Choroid plexus epithelial cell (primary cell): ENCODE measurements at regions not wholly inside any gene's neighbourhood (a gene's known extent, or its start where the extent isn't known, plus 50 kb on each side); places are given as distances from the start of the nearest gene placed in this dataset.

ENCODE experiments used
- DNase-seq: peaks from one replicate; pipeline ENCODE4 v3.0.0-alpha.2; 2010; ENCODE audit warnings: low read depth
- H3K4me3 ChIP-seq: 2 replicates; pipeline ENCODE4 v1.5.1; 2011; ENCODE audit warnings: low read depth, mild to moderate bottlenecking, control low read depth, low read length, moderate library complexity
- CTCF ChIP-seq: conservative IDR thresholded peaks from 2 replicates; pipeline ENCODE4 v1.5.1; 2011; ENCODE audit warnings: low read depth, mild to moderate bottlenecking, control low read depth, inconsistent platforms, low read length, moderate library complexity

- no peak overlapping the region for H3K4me3 ChIP-seq
- no peak for TF ChIP-seq CTCF
- peak; percentile 10 for DNase-seq
Measured at GRCh38 chr14:26808407-26808806, 210.6 kb upstream of the NOVA1 start.

DNA sequence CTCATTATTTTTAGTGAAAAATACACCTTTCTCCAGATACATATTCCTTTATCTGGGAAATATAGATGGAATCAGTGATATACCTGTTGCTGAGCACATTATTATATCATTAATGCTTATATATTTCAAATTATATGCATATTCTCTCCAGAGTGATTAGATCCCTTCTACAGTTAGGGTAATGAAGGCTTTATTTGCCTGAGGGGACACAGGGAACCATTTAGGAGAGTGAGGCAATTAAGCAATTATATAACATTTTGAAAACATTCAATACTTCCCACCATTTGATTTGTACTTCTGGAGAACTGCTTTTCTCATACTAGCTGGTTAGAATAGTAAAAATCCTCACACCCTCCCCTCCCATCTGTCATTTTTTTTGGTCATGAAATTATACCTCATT lies 212.8 kb upstream of the NOVA1 start:
- DNase-seq, result no peak
- no peak for TF ChIP-seq CTCF
- no peak overlapping the region for H3K4me3 ChIP-seq

DNA sequence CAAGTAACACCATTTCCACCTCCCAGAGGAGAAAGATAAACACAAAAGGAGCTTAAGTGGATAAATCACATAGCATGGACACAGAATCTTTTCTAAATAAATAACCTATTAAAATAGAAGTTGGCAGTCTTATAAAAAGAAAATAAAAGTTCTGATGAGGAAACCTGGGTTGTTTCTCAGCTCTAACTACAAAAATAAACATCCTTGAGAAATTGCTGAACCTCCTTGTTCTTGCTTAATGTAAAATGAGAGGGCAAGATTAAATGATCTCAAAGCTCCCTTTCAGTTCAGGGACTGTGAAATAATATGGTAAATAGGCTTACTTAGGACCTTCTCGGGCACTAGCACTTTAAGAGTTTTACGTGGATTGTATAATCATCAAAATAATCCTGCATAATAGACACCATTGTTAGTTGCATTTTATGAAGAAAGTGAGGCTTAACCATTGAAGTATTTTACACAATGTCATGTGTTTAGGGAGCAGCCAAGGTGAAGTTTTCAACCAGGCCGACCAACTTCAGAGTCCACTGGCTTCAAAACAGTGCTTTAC lies 214.0 kb upstream of the NOVA1 start:
- no peak overlapping the region for H3K4me3 ChIP-seq
- no peak for TF ChIP-seq CTCF
- peak; percentile 4 for DNase-seq

DNA sequence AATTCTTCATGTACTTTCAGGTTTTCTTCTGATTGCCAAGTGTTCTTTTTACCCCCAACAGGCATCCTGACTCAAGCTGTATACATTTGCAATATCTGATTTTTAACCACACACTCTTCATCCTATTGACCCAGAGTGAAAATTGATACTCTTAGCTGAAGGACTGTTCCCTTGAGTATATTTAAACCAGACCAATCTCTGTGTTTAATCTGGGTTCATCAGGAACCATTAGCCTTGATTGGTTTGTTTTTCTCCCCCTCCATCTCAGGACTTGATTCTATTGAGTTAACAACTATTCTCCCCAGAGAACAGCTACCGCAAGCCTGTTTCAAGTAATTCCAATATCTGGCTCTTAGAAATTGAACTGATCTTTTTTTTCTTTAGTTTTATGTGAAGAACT lies 222.3 kb upstream of the NOVA1 start:
- DNase-seq, result peak; percentile 76
- TF ChIP-seq CTCF, result no peak
- H3K4me3 ChIP-seq, result no peak overlapping the region

DNA sequence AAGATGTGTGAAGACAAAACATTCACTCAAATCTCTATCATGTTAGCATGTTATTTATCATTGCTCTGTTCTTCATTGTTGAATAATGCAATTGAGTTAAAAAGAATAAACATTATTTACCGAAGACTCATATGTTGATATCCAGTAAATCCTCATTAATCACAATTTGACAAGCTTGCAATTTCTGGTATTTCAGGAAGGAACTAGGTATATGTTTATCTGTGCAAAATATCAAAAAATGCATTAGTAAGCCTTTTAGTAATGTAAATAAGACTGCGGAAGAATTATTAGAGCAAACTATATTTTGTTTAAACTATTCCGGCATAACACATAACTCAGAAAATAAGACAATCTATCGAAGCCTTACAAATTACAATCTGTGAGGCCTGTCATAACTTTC lies 222.7 kb upstream of the NOVA1 start:
- DNase-seq, result no peak
- H3K4me3 ChIP-seq, result no peak overlapping the region
- TF ChIP-seq CTCF, result no peak

DNA sequence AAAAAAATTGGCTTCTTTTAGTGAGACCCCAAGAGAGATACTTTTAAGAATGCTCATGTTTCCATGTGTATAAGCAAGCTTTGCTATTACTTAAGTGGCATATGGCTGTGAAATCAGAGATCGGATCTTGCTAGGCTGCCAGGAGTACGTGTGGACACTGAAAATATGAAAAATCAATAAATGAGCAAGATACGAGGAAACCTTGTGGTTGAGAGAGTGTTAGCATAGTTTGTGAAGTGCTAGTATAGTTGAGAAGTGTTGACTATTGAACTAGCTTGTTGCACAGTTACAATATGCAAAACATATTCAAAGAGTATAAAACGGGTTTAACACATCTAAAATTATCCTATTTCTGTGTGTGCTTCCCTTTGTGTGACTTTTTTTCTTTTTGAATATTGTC lies 230.9 kb upstream of the NOVA1 start:
- no peak for DNase-seq
- TF ChIP-seq CTCF, result no peak
- H3K4me3 ChIP-seq, result no peak overlapping the region

DNA sequence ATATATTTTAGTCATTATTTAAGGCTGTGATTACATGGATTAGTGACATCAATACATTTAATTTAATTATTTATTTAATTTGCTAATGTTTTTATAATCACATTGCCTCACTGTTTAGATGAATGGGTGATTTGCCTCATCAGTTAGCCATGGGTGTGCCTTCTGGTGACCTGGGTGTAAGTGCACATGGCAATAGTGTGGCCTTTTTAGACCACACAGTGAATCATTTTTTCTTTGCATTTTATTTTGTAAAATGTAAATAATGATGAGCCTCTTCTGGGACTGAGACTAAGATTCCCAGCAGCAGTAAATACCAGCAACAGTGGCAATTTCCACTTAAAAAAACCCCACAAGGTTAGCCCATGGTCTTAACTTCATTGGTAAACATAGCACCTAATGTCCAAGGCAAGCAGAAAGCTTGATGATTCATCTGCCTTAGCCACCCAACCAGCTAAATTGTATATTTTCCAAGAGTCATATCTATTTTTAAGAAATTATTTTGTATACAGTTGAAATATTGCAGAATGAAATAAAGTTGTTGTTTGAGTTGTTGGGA lies 235.9 kb upstream of the NOVA1 start:
- DNase-seq, result peak; percentile 12
- H3K4me3 ChIP-seq, result no peak overlapping the region

More for the DNA sequence above, 235.9 kb upstream of the NOVA1 start:
- TF ChIP-seq CTCF, result no peak
